MM.1S (cell line): ENCODE measurements at regions not wholly inside any gene's neighbourhood (a gene's known extent, or its start where the extent isn't known, plus 50 kb on each side); places are given as distances from the start of the nearest gene placed in this dataset.

ENCODE experiments used
- DNase-seq: peaks from one replicate; pipeline ENCODE4 v3.0.0-alpha.2; 2015
- H2AFZ ChIP-seq: fragments of 300-600 bp; sonication (generic); 2 replicates; pipeline ENCODE4 v1.6.0; 2016; ENCODE audit warnings: antibody characterized with exemption, low read length
- H3F3A ChIP-seq: fragments of 300-600 bp; sonication (generic); 2 replicates; pipeline ENCODE4 v1.6.1; 2016; ENCODE audit warnings: mild to moderate bottlenecking, antibody characterized with exemption, low read length, moderate library complexity, mixed read lengths; ENCODE audit not compliant: insufficient read depth
- H3K27ac ChIP-seq: fragments of 300-600 bp; sonication (generic); 2 replicates; pipeline ENCODE4 v1.5.1; 2016; ENCODE audit warnings: mild to moderate bottlenecking, low read length
- H3K27me3 ChIP-seq: fragments of 300-600 bp; sonication (generic); replicated peaks from 2 replicates; pipeline ENCODE4 v1.6.0; 2016; ENCODE audit warnings: low read length; ENCODE audit not compliant: insufficient read depth
- H3K36me3 ChIP-seq: fragments of 300-600 bp; sonication (generic); replicated peaks from 2 replicates; pipeline ENCODE4 v1.6.1; 2016; ENCODE audit warnings: mild to moderate bottlenecking, low read length, mixed read lengths; ENCODE audit not compliant: insufficient read depth
- H3K4me1 ChIP-seq: fragments of 300-600 bp; sonication (generic); 2 replicates; pipeline ENCODE4 v1.6.1; 2016; ENCODE audit warnings: low read length, mixed read lengths
- H3K4me2 ChIP-seq: fragments of 300-600 bp; sonication (generic); 2 replicates; pipeline ENCODE4 v1.6.0; 2016; ENCODE audit warnings: low read depth, low read length
- H3K4me3 ChIP-seq: fragments of 300-600 bp; sonication (generic); 2 replicates; pipeline ENCODE4 v1.5.1; 2016; ENCODE audit warnings: low read length, mixed read lengths
- H3K79me2 ChIP-seq: fragments of 300-600 bp; sonication (generic); 2 replicates; pipeline ENCODE4 v1.6.1; 2016; ENCODE audit warnings: mixed run types, low read length, mixed read lengths
- H3K9ac ChIP-seq: fragments of 300-600 bp; sonication (generic); 2 replicates; pipeline ENCODE4 v1.6.1; 2016; ENCODE audit warnings: low read length, mixed read lengths
- H3K9me2 ChIP-seq: fragments of 300-600 bp; sonication (generic); replicated peaks from 2 replicates; pipeline ENCODE4 v1.6.1; 2016; ENCODE audit warnings: mild to moderate bottlenecking, low read length, mixed read lengths; ENCODE audit not compliant: insufficient read depth
- H3K9me3 ChIP-seq: fragments of 300-600 bp; sonication (generic); replicated peaks from 2 replicates; pipeline ENCODE4 v1.6.1; 2016; ENCODE audit warnings: mild to moderate bottlenecking, low read length, mixed read lengths; ENCODE audit not compliant: insufficient read depth
- H4K20me1 ChIP-seq: fragments of 300-600 bp; sonication (generic); 2 replicates; pipeline ENCODE4 v1.6.1; 2016; ENCODE audit warnings: mild to moderate bottlenecking, low read length, moderate library complexity, mixed read lengths; ENCODE audit not compliant: insufficient read depth
- CTCF ChIP-seq: fragments of 300-600 bp; sonication (generic); IDR thresholded peaks from 2 replicates; pipeline ENCODE4 v1.5.1; 2016; ENCODE audit warnings: antibody characterized with exemption, low read length, mixed read lengths
- EZH2 ChIP-seq: fragments of 300-600 bp; sonication (generic); optimal IDR thresholded peaks from 2 replicates; pipeline ENCODE3; 2017; ENCODE audit warnings: low read depth, mild to moderate bottlenecking, antibody characterized with exemption, low read length, mixed read lengths
- EZH2phosphoT487 ChIP-seq: fragments of 300-600 bp; sonication (generic); IDR thresholded peaks from 2 replicates; pipeline ENCODE4 v1.6.1; 2018; ENCODE audit warnings: antibody characterized with exemption, low read length

DNA sequence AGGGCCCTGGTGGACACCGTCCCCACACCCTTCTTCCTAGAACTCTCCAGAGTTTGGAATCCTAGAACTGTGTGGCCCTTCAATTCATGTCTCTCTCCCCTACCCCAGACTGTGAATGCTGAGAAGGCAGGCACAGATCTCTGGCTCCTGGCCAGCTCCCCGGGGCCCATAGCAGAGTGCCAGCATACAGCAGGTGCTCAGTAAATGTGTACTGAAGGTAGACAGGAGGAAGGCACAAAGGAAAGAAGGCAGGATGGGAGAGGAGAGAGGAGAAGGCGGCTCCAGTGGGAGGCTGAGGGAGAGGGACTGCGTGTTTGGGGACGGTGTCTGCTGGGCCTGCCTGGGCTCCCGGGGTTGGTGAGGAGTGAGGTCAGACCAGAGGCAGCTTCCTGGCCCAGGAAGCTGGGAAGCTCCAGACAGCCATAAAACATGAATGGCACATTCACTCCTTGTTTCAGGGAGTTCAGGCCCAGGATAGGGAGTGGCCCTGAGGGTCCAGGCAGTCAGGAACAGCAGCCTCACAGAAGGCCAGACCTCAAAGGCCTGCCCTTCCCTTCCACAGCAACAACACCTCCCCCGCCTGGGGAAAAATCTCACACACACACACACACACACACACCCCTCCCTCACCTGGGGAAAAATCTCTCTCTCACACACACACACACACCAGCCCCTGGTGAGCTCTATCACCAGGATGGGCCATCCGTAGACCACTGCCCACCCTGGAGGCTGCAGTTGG, 137.1 kb upstream of the PRR20G start:
- Histone ChIP-seq H3K27ac (no peak overlapping the region), H3K4me3 (no peak overlapping the region), H3K4me1 (no peaks in the 10 kb centered on the region), H3K79me2 (no peaks in the 10 kb centered on the region), H3K27me3 (peaks cover 75% of the 10 kb centered on the region), H3K9ac (no peak overlapping the region), H4K20me1 (no peaks in the 10 kb centered on the region), H3K4me2 (no peak overlapping the region), H3K9me3 (no peaks in the 10 kb centered on the region), H3F3A (no peaks in the 10 kb centered on the region), H3K9me2 (no peaks in the 10 kb centered on the region), H3K36me3 (no peaks in the 10 kb centered on the region), H2AFZ (no peak overlapping the region)
- no peak for DNase-seq
- no peak for TF ChIP-seq EZH2phosphoT487
- TF ChIP-seq EZH2 = no peak
- TF ChIP-seq CTCF = no peak

GRCh38 chr3:127423856-127424765, 136.3 kb upstream of the PRR20G start:
- Histone ChIP-seq H3F3A (no peaks in the 10 kb centered on the region), H3K9me3 (no peaks in the 10 kb centered on the region), H3K9ac (no peak overlapping the region), H2AFZ (no peak overlapping the region), H3K79me2 (no peaks in the 10 kb centered on the region), H3K4me2 (no peak overlapping the region), H3K4me3 (no peak overlapping the region), H4K20me1 (no peaks in the 10 kb centered on the region), H3K9me2 (no peaks in the 10 kb centered on the region), H3K27ac (no peak overlapping the region), H3K27me3 (peaks cover 71% of the 10 kb centered on the region), H3K4me1 (no peaks in the 10 kb centered on the region), H3K36me3 (no peaks in the 10 kb centered on the region)
- TF ChIP-seq EZH2 (no peak), EZH2phosphoT487 (no peak), CTCF (no peak)
- DNase-seq = no peak

DNA sequence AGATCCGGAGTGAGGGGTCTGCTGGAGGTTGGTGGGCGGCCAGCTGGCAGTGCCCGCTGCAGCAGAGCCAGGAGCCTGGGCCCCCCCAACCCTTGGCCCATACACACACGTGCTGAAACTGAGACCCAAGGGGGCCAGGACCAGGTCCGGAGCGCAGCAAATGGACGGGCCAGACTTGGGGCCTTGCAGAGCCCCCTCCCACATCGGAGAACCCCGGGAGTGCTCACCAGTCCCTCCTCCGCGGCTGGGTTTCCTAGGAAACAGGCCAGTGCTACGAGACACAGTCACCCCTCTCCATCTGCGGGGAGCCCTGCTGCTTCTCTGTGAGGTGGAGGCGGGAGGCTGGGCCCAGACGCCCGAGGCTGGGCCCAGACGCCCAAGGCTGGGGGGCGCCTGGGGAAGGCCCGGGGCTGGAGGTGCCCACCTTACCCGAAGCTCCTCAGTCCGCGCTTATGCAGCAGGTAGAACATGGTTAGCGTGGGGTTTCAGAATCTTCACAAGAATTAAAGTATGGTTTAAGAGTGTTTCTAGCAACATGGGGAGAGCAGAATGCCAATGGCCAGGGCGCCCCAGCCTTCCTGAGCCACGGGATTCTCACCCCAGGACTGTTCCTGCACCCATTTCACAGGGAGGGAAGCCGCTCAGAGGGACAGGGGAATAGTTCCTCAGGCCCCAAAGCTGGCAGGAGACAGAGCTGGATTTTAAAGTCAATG, 135.0 kb upstream of the PRR20G start:
- H3K79me2 ChIP-seq = no peaks in the 10 kb centered on the region
- H3K4me3 ChIP-seq = no peak overlapping the region
- no peaks in the 10 kb centered on the region for H3K4me1 ChIP-seq
- TF ChIP-seq CTCF = no peak
- no peak for TF ChIP-seq EZH2
- TF ChIP-seq EZH2phosphoT487 = no peak
- no peaks in the 10 kb centered on the region for H3K9me3 ChIP-seq
- H3K27me3 ChIP-seq = peaks cover 63% of the 10 kb centered on the region
- H3K27ac ChIP-seq = no peak overlapping the region
- no peak for DNase-seq
- H2AFZ ChIP-seq = no peak overlapping the region
- no peaks in the 10 kb centered on the region for H3F3A ChIP-seq
- no peaks in the 10 kb centered on the region for H4K20me1 ChIP-seq
- H3K9me2 ChIP-seq = no peaks in the 10 kb centered on the region
- H3K9ac ChIP-seq = no peak overlapping the region
- H3K36me3 ChIP-seq = no peaks in the 10 kb centered on the region
- H3K4me2 ChIP-seq = no peak overlapping the region
